HG03571 (cell line): ENCODE measurements at regions not wholly inside any gene's neighbourhood (a gene's known extent, or its start where the extent isn't known, plus 50 kb on each side); places are given as distances from the start of the nearest gene placed in this dataset.

Source experiments
- ATAC-seq: cut with Tn5 transposase; IDR thresholded peaks from one replicate; pipeline ENCODE4 v1.9.1; 2021; ENCODE audit not compliant: unreplicated experiment

DNA sequence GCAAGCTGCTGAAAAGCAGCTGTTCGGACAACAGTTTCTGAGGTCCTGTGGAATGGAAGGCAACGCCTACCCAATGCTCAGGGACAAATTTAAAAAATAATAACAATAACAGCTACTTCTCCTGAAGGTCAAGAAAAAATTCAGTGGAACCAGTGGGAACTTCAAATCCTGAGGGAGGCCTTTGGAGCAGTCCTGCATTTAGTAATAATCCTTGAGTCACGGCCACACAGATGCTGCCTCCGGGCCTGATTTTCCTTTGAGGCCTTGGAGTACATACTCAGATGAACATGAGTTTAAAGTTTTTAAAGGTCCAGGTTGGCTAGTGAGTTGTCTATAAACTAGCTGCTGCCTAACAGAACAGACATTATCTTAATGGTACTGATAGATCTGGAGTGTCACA lies 268.0 kb downstream of the MSRB3 start:
- no peak for ATAC-seq

DNA sequence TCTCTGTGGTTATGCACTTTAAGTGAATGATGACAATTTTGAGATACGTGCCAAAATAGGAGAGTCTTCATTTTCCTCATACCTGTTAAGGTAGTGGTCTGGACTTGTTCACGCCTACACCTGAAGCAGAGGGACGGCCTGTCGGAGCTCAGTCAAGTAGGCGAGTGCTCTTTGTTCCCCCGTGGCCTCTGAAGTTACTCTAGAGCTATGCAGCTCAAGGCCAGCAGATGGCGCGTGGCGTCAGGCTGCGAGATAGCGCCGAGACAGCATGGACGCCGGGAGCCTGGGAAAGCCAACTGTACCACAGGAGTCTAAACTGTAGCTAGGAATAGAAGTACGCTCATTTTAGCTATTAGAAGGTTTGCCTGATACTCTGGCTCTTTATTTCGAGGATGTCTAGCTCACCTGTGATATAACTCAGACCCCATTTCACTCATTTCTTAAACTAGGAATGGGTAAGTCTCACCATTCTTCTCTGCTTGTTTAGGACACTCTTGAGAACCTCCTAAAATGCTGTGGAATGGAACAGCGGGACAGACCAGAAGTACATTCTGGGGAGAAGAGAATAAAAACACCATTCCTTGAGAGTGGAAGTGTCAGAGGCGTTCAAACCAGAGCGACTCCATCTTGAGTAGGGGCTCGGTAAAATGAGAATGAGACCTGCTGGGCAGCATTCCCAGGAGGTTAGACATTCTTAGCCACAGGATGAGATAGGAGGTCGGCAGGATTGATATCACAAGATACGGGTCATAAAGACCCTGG lies 267.4 kb upstream of the HMGA2 start:
- peak; percentile 98 for ATAC-seq

DNA sequence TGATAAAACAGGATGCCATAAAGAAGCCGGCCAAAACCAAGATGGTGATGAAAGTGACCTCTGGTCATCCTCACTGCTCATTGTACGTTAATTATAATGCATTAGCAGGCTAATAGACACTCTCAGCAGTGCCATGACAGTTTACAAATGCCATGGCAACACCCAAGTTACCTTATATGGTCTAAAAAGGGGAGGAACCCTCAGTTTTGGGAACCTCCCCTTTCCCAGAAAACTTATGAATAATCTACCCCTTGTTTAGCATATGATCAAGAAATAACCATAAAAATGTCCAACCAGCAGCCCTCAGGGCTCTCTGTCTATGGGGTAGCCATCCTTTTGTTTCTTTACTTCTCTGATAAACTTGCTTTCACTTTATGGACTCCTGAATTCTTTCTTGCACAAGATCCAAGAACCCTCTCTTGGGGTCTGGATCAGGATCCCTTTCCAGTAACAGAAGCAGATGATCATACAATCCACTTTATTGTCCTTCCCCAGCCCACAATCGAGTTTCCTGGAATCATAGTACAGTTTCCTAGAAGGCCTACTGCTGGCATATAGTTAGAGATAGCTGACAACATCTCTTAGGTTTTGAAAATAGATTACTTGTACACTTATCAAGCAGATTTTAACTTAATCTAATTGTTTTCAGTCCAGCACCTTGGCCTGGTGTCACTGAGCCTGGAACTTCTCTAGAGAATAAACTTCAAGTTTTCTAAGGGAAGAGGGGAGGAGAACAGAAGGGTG lies 266.7 kb upstream of the HMGA2 start:
- ATAC-seq: no peak

DNA sequence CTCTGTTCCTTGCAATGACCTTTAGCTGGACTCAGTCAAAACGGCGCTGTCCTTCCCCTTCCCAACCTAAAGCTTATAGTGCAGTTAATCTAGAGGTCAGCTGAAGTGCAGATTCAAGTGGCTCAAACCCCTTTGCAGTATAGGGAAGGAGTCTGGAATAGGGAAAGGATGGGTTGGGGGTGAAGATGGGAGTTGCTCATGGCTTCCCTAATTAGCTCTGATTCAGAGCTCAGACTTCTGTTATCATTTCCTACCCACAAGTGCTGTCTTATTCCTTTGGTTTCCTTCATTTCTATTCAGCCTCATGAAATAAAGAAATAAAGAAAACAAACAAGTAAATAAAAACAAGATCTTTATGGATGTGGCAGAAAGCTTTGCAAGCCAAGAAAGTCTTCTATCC lies 264.0 kb upstream of the HMGA2 start:
- no peak for ATAC-seq

DNA sequence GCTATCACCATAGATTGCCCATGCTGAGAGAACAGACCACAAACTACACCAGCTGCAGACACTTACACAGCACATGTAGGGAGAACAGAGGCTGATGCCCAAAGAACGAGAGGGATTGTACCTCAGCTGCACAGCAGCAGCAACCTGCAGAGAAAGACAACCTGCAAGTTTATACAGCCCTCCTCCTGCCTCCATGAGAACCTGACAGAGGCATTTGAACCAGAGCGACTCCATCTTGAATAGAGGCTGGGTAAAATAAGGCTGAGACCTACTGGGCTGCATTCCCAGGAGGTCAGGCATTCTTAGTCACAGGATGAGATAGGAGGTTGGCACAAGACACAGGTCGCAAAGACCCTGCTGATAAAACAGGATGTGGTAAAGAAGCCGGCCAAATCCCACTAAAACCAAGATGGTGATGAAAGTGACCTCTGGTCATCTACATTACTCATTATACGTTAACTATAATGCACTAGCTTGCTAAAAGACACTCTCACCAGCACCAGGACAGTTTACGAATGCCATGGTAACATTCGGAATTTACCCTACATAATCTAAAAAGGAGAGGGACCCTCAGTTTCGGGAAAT lies 262.4 kb upstream of the HMGA2 start:
- no peak for ATAC-seq

DNA sequence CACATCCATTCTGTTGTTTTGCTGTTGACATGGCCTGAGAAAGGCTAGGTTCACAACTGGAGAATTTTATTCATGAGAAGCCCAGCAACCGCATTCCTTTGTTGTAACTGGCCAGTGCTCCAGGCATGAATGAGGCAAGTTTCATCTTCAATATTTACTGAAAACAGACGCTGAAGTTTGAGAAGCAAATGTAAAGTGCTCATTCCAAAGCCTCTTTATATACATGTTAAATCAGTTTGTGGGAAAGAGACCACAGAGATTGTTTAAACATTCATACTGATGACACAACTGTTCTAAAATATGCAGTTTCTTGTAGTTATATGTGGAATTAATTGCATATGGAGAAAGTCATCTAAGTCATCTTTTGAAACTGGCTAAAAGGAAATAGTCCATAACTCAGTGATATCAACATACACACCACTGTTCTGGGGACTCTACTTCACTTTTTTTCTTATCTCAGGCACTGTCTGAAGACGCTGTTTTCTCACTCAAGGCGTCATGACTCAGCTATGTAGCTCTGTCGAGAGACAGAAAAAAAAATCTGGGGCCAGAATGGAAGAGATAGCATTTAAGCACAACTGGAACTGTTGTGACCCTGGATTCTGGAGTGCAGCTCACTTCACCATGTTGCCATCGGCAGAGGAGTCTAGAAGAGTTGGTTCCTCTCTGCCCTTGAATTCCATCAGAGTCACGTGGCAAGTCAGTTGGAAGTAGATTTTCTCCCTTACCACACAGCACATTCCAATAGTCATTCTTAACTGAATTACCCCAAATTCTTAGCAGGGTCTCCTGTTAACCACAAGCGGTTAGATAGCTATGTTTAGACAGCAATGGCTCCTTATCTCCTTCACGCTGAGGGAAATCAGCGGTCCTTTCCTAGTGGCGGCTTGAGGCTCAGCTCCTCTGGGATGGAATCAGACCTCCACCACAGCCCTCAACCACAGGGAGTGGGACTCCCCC lies 258.4 kb upstream of the HMGA2 start:
- no peak for ATAC-seq

DNA sequence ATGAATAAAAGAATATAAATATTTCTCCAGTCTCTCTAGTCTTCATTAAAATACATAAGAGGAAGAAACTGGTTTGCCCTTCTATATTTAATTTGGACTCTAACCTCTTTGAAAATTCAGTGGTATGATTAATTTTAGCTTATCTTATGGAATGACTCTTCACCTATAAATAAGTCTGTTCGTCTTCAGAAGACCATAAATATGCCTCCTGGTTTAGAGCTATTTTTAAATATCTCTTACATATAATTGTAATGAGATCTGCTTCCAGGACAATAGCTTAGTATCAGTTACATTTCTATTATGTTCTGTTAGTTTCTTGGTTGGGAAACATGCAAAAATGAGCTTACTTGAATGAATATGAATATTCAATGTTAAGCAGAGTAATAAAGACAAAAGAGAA lies 257.5 kb upstream of the HMGA2 start:
- no peak for ATAC-seq

DNA sequence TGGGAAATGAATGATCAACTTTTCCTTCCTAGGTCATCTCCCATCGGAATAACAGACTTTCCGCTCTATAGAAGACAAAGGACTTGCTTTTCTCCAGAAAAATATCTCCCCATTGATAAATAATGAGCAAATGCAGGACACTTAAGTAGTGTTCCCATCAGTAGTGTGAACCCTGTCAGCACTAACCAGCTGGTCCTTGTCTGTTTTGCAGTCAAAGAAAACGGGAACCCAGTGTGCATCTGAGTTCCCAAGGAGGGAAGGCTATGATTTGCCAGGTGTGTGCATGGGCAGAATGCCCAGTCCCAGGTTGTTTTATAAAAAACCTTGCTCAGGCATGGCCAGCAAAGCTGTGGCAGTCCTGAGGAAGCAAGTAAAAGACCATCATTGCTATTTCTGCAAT lies 256.5 kb upstream of the HMGA2 start:
- no peak for ATAC-seq

DNA sequence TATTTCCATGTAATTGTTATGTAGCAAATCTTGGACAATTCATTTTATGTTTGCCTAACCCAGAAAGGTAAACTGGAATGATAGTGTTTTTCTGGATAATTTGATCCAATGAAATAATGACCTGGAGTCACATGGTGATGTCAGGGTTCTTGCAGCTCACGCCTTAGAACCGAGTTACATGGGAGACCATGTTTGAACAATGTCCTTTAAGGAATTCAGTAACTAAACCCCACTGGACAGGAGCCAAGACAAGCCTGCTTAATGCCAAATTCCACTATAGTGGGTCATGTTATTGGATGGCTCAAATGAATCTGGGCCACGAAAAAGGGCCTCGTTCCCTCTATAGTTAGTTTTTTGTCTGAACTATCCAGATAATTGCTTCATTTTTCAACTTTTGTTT lies 255.8 kb upstream of the HMGA2 start:
- ATAC-seq: no peak

DNA sequence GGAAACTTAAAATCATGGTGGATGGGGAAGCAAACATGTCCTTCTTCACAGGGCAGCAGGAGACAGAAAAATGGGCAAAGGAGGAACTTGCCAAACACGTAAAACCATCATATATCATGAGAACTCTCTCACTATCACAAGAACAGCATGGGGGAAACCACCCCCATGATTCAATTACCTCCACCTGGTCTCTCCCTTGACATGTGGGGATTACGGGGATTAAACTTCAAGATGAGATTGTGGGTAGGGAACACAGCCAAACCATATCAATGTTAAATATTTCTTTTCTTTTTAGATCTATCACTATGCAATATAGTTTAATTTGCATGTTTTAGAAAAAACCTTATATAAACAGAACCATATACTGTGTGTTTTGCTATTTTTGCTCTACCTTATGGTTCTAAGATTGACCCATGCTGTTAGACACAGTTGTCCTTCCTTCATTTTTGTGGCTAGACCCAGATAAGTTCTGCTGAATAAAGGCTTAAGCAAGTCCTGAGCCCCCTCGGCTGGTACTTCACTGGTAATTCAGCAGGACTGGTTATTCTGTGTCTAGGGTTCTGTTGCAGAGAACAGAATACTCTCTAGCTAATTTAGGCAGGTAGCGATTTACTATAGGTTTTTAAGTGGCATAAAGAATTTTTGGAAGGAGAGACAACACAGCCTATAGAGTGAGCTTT lies 253.7 kb upstream of the HMGA2 start:
- ATAC-seq: no peak

DNA sequence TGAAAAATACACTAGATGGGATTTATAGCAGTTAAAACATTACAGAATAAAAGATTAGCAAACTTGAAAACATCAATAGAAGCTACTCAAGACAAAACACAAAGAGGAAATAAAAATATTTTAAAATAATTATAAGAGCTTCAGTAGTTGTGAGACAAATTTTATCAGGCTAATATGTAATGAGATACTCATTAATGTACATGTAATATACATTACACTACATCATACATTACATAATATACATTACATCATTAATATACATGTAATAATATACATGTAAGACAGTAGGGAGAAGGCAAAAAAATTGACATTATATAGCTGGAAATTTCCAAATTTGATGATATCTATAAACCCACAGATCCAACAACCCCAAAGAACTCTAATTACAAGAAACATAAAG lies 249.4 kb upstream of the HMGA2 start:
- no peak for ATAC-seq

DNA sequence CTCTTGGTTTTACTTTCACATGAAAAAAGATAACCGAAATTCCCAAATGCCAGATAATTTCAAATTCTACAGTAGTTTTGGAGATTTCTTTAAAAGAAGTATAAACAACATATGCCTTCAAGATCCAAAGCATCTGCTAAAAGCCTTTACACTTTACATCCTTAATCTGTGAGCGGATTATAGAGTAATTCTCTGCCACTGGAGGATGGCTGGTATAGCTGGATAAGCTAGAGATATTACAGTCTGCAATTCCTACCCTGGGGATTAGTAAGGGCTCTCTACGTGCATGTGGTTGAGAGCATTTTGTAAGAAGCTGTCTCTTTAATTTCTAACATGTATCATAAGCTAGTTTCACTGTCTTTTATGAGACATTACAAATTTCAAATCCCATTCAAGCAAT lies 240.3 kb upstream of the HMGA2 start:
- no peak for ATAC-seq

DNA sequence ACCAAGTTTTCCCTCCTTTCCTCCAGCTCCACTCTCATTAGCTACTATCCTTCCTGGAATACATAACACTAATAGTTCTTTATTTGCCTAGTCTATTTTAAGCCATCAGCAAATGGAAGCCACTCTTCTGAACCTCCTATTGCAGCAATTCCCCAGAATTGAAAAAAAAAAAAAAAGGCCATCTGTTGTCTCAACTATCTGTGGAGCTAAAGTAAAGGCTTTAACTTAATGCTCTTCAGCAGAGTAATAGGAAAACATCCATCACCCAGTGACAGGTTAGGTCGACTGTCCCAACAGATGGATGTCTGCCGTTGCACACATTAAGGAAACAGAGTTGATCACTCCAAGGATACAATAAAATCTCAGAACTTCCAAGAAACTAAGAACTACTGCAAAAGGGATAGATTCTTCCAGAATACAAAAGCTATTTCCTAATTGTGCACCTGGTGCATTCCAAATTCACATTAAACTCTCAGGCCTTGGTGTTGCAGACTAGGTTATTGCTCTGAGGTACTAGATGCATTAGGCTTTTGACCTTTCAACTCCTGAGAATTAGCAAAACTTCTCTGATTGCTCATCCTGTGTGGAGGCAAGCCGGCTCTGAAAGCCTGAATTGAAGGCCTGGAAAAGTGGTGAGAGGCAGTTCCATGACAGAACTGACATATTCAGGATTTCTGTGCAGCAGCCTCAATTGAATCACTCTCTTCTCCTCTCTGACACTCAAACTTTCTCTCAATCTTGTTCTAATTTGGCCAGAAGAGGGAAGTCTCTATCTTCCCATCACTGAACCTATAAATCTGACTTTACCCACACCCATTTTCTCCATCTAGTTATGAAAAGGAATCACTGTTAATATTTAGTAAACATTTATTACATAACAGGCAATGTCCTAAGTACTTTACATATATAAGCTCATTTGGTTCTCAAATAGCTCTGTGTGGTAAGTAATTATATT lies 238.4 kb upstream of the HMGA2 start:
- ATAC-seq: no peak

DNA sequence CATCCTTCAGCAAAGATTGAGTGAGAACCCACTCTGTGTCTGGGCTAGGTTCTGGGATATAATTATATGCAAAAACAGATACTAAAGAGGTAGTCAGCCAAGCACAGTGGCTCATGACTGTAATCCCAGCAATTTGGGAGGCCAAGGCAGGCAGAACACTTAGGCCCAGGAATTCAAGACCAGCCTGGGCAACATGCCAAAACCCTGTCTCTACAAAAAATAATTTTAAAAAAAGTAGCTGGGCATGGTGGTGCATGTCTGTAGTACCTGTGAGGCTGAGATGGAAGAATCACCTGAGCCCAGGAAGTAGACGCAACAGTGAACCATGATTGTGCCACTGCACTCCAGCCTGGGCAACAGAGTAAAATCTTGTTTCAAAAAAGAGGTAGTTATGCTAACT lies 237.5 kb upstream of the HMGA2 start:
- ATAC-seq: no peak

DNA sequence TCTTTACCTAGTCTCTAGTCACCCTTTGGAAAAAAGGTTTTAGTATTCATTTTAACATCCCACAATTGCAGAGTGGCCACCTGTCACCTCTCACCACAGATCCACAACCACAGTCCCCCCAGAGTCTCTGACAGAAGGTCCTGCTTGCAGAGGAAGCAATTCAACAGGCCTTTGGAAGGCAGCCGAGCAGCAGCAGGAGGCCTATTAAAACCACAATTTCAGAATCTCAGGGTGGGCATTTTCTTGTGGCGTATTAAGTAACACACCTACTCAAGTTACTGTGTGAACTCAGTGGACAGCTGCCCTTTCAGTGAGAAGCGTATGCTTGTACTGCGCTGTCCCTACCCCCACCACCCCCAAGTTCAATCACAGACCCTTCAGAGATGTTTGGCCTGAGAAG lies 234.0 kb upstream of the HMGA2 start:
- no peak for ATAC-seq

DNA sequence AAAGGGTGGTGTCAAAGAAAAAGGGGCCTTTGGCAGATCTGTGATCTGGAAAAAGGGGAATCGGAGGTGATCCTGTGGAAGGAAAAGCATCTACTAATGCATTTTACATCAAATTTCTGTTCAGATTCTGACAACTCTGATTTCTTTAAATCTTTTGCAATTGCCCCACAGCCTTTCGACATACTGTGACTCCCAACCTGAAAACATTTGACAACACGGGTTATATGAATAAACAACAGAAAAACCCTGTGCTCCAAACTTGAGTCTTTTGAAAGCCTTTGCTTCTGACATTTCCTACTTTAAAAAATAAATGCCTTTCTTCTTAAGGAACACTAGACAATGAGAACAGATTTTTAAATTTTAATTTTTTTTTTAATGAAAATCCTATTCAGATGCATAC lies 231.9 kb upstream of the HMGA2 start:
- no peak for ATAC-seq

DNA sequence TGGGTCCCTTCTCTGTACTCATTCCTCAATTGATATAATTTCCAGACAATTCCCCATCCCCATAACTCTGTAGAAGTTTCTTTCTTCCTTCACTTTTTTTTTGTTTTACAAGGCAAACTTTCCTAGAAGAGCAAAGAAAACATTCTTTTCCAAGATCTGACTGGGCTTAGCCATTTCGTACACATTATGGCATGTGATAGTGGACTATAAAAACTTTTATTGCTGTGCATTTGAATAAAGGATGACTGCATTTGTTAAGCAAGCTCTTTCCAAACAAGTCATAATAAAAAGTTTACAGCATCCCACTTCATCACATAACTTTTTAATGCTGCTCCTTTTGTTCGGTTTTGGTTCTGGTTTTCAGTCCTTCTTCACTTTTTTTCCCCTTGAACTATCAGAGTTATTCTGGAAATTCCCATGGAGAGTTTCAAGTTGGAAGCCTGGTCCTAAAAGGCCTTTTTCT lies 231.0 kb upstream of the HMGA2 start:
- ATAC-seq: no peak

DNA sequence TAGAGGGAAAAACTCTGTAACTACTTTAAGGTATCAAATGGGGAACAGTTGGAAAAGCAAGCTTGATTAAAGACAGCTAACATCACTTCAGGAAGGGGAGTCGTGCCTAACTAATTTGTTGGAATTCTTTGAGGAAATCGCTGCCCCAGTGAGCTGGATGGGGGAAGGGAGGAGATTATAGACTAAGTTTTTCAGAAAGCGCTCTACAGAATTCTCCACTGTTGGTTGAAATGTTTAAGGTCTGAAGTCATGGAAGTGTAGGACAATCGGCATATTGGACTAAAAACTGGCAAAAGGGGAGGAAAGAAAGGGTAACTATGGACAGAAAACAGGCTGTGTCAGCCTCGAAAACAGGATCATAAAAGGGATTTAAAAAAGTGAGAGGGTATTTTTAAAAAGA lies 229.9 kb upstream of the HMGA2 start:
- no peak for ATAC-seq

DNA sequence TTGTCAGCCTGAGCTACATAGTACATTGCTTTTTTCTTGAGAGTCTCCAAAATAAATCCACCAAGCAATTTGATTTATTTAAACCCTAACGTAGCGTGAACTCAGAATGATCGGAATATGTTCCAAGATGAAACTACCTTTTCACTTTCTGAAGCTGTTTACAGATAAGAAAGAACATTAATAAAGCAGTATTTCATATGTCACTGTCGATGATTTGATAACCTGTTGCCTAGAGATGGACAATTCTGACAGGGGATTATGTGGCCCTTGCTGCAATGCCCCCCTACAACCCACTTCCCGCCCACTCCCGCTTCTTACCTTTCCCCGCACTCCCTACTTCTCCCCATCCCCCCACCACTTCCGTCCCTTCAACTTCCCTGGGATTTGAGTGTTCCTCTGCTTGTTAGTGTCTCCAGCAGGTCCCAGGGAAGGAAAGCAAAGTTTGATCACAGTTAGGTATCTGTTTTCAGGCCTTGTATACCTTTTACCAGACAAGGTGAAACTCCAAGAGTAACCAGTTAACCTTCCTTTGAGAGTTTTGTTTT lies 229.2 kb upstream of the HMGA2 start:
- no peak for ATAC-seq
